ENCODE measurements at regions not wholly inside any gene's neighbourhood (a gene's known extent, or its start where the extent isn't known, plus 50 kb on each side); places are given as distances from the start of the nearest gene placed in this dataset.

GRCh38 chr6:44058617-44059358, 68.5 kb downstream of the MRPL14 start (continued):
- no peak for TF ChIP-seq ESRRB (CRISPR knock-in tag; IDR thresholded peaks at IDR 0.05; ENCODE audit: borderline replicate concordance)
- no peak for TF ChIP-seq CBX8 (IDR thresholded peaks at IDR 0.05; ENCODE audit: borderline replicate concordance, extremely low read depth, low read depth, low read length, poor library complexity, severe bottlenecking)
- no peak for TF ChIP-seq ASH1L (IDR thresholded peaks at IDR 0.05; ENCODE audit: borderline replicate concordance, low read depth, partially characterized antibody)
- TF ChIP-seq TRIM28 (IDR thresholded peaks at IDR 0.05), result no peak; the same call in none of the 2 replicates
- no peak; the same call in 1 of the 2 replicates for TF ChIP-seq RB1 (IDR thresholded peaks at IDR 0.05; ENCODE audit: low read depth)
- TF ChIP-seq IRF2 (CRISPR knock-in tag; IDR thresholded peaks at IDR 0.05), result no peak
- no peak for TF ChIP-seq BRCA1 (IDR thresholded peaks at IDR 0.05)
- TF ChIP-seq BRCA1 (CRISPR knock-in tag; IDR thresholded peaks at IDR 0.05), result no peak
- no peak for TF ChIP-seq STAG1 (CRISPR knock-in tag; IDR thresholded peaks at IDR 0.05; ENCODE audit: borderline replicate concordance)
- TF ChIP-seq ZNF518B (CRISPR knock-in tag; IDR thresholded peaks at IDR 0.05), result no peak
- 0 out of 4 replicates have a peak, but pooled peaks have one; percentile 18 to 49 for TF ChIP-seq MLX (CRISPR knock-in tag; conservative IDR thresholded peaks at IDR 0.05)
- no peak for TF ChIP-seq ZNF408 (CRISPR knock-in tag; IDR thresholded peaks at IDR 0.05; ENCODE audit: low read depth)
- peak; percentile 85 for TF ChIP-seq MBD2 (IDR thresholded peaks at IDR 0.05; ENCODE audit: borderline replicate concordance, low read depth)
- TF ChIP-seq ZNF140 (CRISPR knock-in tag; IDR thresholded peaks at IDR 0.05), result no peak
- TF ChIP-seq PURB (CRISPR knock-in tag; IDR thresholded peaks at IDR 0.05; ENCODE audit: low read depth), result no peak
- TF ChIP-seq RBM25 (IDR thresholded peaks at IDR 0.05; ENCODE audit: low read depth, low read length, severe bottlenecking), result no peak
- TF ChIP-seq ERF (CRISPR knock-in tag; IDR thresholded peaks at IDR 0.05), result peak; percentile 98
- peak; percentile 87 for TF ChIP-seq CREB1 (IDR thresholded peaks at IDR 0.05)
- TF ChIP-seq CREB1 (CRISPR knock-in tag; IDR thresholded peaks at IDR 0.05), result peak; percentile 92
- peak; percentile 90; the same call in 1 of the 2 replicates for TF ChIP-seq TCF15 (CRISPR knock-in tag; IDR thresholded peaks at IDR 0.05)
- TF ChIP-seq PTRF (tag; IDR thresholded peaks at IDR 0.05), result no peak; the same call in 1 of the 2 replicates
- no peak for TF ChIP-seq ZBTB49 (CRISPR knock-in tag; IDR thresholded peaks at IDR 0.05; ENCODE audit: borderline replicate concordance)

All from K562 (cell line).